GM04503 (cell line): ENCODE measurements at regions not wholly inside any gene's neighbourhood (a gene's known extent, or its start where the extent isn't known, plus 50 kb on each side); places are given as distances from the start of the nearest gene placed in this dataset.
"Not testable (repeated sequence)": the region's sequence is repeated elsewhere in the genome, so short reads cannot be mapped to it uniquely, and the experiment has no call there.

Experiments
- DNase-seq: peaks from one replicate; pipeline ENCODE4 v3.0.0-alpha.2; 2012; ENCODE audit warnings: low read depth

GRCh38 chr4:159747983-159748382 is 645.1 kb downstream of the RAPGEF2 start:
- no peak for DNase-seq

- DNase-seq = no peak
These were observed 646.1 kb downstream of the RAPGEF2 start for GRCh38 chr4:159748834-159749444.

GRCh38 chr4:159757499-159757898 is 654.6 kb downstream of the RAPGEF2 start:
- DNase-seq = no peak

- DNase-seq = no peak
These were observed 655.2 kb downstream of the RAPGEF2 start for GRCh38 chr4:159758061-159758460.

GRCh38 chr4:159762672-159763071 is 659.8 kb downstream of the RAPGEF2 start:
- DNase-seq = no peak

GRCh38 chr4:159764343-159764952 is 661.6 kb downstream of the RAPGEF2 start:
- DNase-seq = peak; percentile 2

- DNase-seq = no peak
These were observed 662.5 kb downstream of the RAPGEF2 start for GRCh38 chr4:159765382-159765781.

- no peak for DNase-seq
These were observed 663.4 kb downstream of the RAPGEF2 start for GRCh38 chr4:159766241-159766640.

GRCh38 chr4:159767406-159767805 is 664.5 kb downstream of the RAPGEF2 start:
- no peak for DNase-seq

GRCh38 chr4:159768016-159768415 is 665.1 kb downstream of the RAPGEF2 start:
- DNase-seq = no peak

- no peak for DNase-seq
These were observed 667.5 kb downstream of the RAPGEF2 start for GRCh38 chr4:159770401-159770800.

GRCh38 chr4:159770969-159771368 is 668.1 kb downstream of the RAPGEF2 start:
- DNase-seq = no peak

- DNase-seq = no peak
These were observed 674.1 kb downstream of the RAPGEF2 start for GRCh38 chr4:159776961-159777360.

GRCh38 chr4:159777689-159778088 is 674.8 kb downstream of the RAPGEF2 start:
- no peak for DNase-seq

- no peak for DNase-seq
These were observed 675.4 kb downstream of the RAPGEF2 start for GRCh38 chr4:159778298-159778697.

GRCh38 chr4:159779716-159780115 is 676.8 kb downstream of the RAPGEF2 start:
- DNase-seq = no peak

GRCh38 chr4:159780196-159780922 is 677.5 kb downstream of the RAPGEF2 start:
- DNase-seq = no peak

GRCh38 chr4:159787901-159788300 is 685.0 kb downstream of the RAPGEF2 start:
- DNase-seq = no peak

- DNase-seq = no peak
These were observed 688.5 kb downstream of the RAPGEF2 start for GRCh38 chr4:159791334-159791733.

GRCh38 chr4:159804592-159804991 is 701.7 kb downstream of the RAPGEF2 start:
- DNase-seq = not testable (repeated sequence)

GRCh38 chr4:159823743-159824142 is 720.9 kb downstream of the RAPGEF2 start:
- DNase-seq = no peak

GRCh38 chr4:159828687-159829086 is 725.8 kb downstream of the RAPGEF2 start:
- no peak for DNase-seq

GRCh38 chr4:159829184-159829583 is 726.3 kb downstream of the RAPGEF2 start:
- no peak for DNase-seq
